Spleen (tissue), 11 donors: ENCODE measurements at regions not wholly inside any gene's neighbourhood (a gene's known extent, or its start where the extent isn't known, plus 50 kb on each side); places are given as distances from the start of the nearest gene placed in this dataset.

ENCODE experiments used
- DNase-seq: peaks from one replicate; pipeline ENCODE4 v3.0.0-alpha.2; 2020
- H3K27ac ChIP-seq, 8 donors: fragments of 200-600 bp; sonication (generic) in 7 of 8; 1 replicate in 4 of 8; 2 replicates in 4 of 8; pipeline versions ENCODE4 v1.5.0 to v1.8.0; 2016 to 2021; ENCODE audit warnings: inconsistent platforms in 4 of 8, mild to moderate bottlenecking in 4 of 8, moderate library complexity in 1 of 8
- H3K27me3 ChIP-seq, 7 donors: fragments of 200-600 bp; sonication (generic) in 6 of 7; replicated peaks in 1 of 7; 1 replicate in 4 of 7; 2 replicates in 3 of 7; pipeline versions ENCODE4 v1.5.0 to v1.8.0; 2016 to 2021; ENCODE audit warnings: inconsistent platforms in 3 of 7, mild to moderate bottlenecking in 1 of 7
- H3K36me3 ChIP-seq, 6 donors: fragments of 200-600 bp; sonication (generic) in 5 of 6; 1 replicate in 4 of 6; 2 replicates in 2 of 6; pipeline versions ENCODE4 v1.5.0 to v1.8.0; 2016 to 2021; ENCODE audit warnings: inconsistent platforms in 2 of 6
- H3K4me1 ChIP-seq, 6 donors: fragments of 200-600 bp; sonication (generic) in 5 of 6; 1 replicate in 3 of 6; 2 replicates in 3 of 6; pipeline versions ENCODE4 v1.5.0 to v1.8.0; 2016 to 2021; ENCODE audit warnings: inconsistent platforms in 3 of 6
- H3K4me3 ChIP-seq, 8 donors: fragments of 200-600 bp; sonication (generic) in 7 of 8; 1 replicate in 4 of 8; 2 replicates in 4 of 8; pipeline versions ENCODE4 v1.5.0 to v1.8.0; 2016 to 2021; ENCODE audit warnings: inconsistent platforms in 4 of 8, mild to moderate bottlenecking in 4 of 8, moderate library complexity in 2 of 8
- H3K9me3 ChIP-seq, 8 donors: fragments of 200-600 bp; sonication (generic) in 7 of 8; 1 replicate in 4 of 8; 2 replicates in 4 of 8; pipeline versions ENCODE4 v1.5.0 to v1.8.0; 2016 to 2021; ENCODE audit warnings: inconsistent platforms in 4 of 8
- CTCF ChIP-seq, 11 experiments: fragments of 200-600 bp in 7 of 11; fragments of 450-650 bp in 4 of 11; sonication (generic) in 4 of 11; IDR thresholded peaks in 8 of 11; conservative IDR thresholded peaks in 3 of 11; 1 replicate in 7 of 11; 2 replicates in 4 of 11; pipeline versions ENCODE4 v1.4.0 to v1.8.0; 2016 to 2021; ENCODE audit warnings: antibody characterized with exemption in 11 of 11, inconsistent platforms in 4 of 11, mild to moderate bottlenecking in 1 of 11
- POLR2A ChIP-seq, 3 donors: fragments of 450-650 bp; IDR thresholded peaks; one replicate each; pipeline ENCODE4 v1.5.1; 2017; ENCODE audit warnings: antibody characterized with exemption in 3 of 3, mild to moderate bottlenecking in 1 of 3
- POLR2AphosphoS5 ChIP-seq, 3 donors: sonication (generic); formaldehyde crosslinking; IDR thresholded peaks; one replicate each; pipeline ENCODE4 v1.5.1; 2017; ENCODE audit warnings: antibody characterized with exemption in 3 of 3
- WGBS, 5 donors: extraction: QIAGEN DNeasy Blood & Tissue Kit in 3 of 5; methylation state at CpG; one replicate each; pipeline versions ENCODE4 v1.1.5 to v1.1.7; 2013 to 2018; 5-methylcytosine and 5-hydroxymethylcytosine counted together
- intact Hi-C: fragments of 100-400 bp; cut with DNase I; formaldehyde crosslinking; loops from one replicate; pipeline ENCODE4 v1.15.0; 2023; ENCODE audit warnings: low total_unique reads
- donor health status: healthy with polysubstance abuse.
- donor health status: DM: no; HTN: no; CAD: no; lungs with moderate emphysema.
- donor health status: DM: no; HTN: no; CAD: no.
- donor health status: Bipolar disorder and iron deficiency.
- donor health status: healthy.
- donor health status: DM: no; HTN: no; CAD: no.
- donor health status: DM: yes; HTN: yes; CAD: no.

DNA sequence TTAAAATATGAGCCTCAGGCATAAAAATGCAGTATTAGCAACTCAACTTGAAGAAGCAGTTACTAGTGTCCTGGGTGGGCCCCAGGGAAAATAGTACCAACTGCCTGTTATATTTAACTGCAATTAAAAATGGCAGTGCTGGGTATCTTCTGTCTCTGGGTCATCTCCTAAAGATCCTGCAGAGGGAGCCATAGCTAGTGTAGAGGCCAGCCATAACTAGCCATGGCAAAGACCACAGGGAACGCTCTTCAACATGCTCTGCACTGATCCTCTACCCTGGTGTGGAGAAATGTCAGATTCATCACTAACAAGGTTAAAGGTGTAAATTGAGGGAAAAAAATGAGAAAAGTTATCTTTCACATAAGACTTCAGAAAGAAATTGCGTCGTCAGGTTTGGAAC is 181.3 kb downstream of the SNRPN start:
- no peak overlapping the region for H3K27ac ChIP-seq
- 72 to 87% (median 77%) methylated on average over 3 of the region's 3 CpGs for WGBS, 5 donors
- intact Hi-C loops: no loop called here

DNA sequence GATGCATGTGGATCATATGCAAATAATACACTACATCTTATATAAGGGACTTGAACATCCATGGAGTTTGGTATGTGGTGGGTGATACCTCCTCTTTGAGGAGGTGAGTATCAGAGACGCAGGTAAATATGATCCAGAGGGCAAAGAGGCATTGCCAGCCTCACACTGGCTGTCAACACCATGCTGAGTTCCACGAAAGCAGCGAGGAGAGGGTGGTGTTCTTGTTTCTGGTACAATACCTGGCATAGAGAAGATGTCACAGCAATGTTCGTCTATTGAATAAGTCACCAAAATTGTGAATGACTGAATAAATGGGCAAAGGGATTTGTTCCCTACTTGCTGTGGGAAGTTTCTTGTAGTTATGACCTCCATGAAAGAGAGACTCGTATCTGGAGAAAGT is 182.2 kb downstream of the SNRPN start:
- 60 to 79% (median 74%) methylated on average over 5 of the region's 5 CpGs for WGBS, 5 donors
- TF ChIP-seq CTCF (IDR thresholded peaks at IDR 0.05 in 8 of 11, conservative IDR thresholded peaks at IDR 0.05 in 3 of 11) (no peak), POLR2AphosphoS5 (IDR thresholded peaks at IDR 0.05) (no peak), POLR2A (IDR thresholded peaks at IDR 0.05) (no peak)
- H3K9me3 ChIP-seq: peaks cover 0 to 100% (median 95%) of the 10 kb centered on the region in 8 donors
- intact Hi-C loops: no loop called here
- no peak overlapping the region for H3K4me3 ChIP-seq
- no peak overlapping the region for H3K27ac ChIP-seq
- no peaks in the 10 kb centered on the region for H3K4me1 ChIP-seq
- no peaks in the 10 kb centered on the region for H3K36me3 ChIP-seq
- no peaks in the 10 kb centered on the region for H3K27me3 ChIP-seq
- no peak for DNase-seq

More for the DNA sequence above, 181.3 kb downstream of the SNRPN start:
- H3K27me3 ChIP-seq: no peaks in the 10 kb centered on the region
- no peak for DNase-seq
- no peak for TF ChIP-seq POLR2A (IDR thresholded peaks at IDR 0.05)
- TF ChIP-seq POLR2AphosphoS5 (IDR thresholded peaks at IDR 0.05): no peak
- peak in 2 of 11 experiments; percentile 14 to 16 for TF ChIP-seq CTCF (IDR thresholded peaks at IDR 0.05 in 8 of 11, conservative IDR thresholded peaks at IDR 0.05 in 3 of 11)
- H3K9me3 ChIP-seq: peaks cover 0 to 100% (median 93%) of the 10 kb centered on the region in 8 donors
- no peak overlapping the region for H3K4me3 ChIP-seq
- no peaks in the 10 kb centered on the region for H3K4me1 ChIP-seq
- no peaks in the 10 kb centered on the region for H3K36me3 ChIP-seq

DNA sequence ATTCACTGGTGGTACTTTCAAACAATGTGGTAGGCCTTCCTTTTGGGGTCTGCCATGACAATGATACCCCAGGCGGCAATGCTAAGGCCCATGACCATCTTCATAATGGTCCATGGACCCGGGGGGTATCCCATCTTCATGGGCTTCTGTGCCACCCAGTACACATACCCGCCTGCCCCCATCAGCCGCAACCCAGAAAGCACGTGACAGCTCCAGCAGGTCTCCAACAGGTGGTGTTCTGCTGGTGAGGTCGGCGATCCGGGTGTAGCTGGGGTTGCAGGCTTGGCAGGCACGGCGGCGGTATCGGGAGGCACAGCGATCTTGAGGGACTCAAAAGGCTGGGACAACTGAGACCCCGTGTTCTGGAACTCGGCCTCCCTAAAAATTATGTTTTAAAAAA is 214.5 kb downstream of the SNRPN start:
- WGBS, 5 donors: 89 to 94% (median 91%) methylated on average over 15 of the region's 15 CpGs
- Histone ChIP-seq H3K27me3 (no peaks in the 10 kb centered on the region), H3K4me3 (no peak overlapping the region), H3K9me3 (peaks cover 0 to 84% (median 61%) of the 10 kb centered on the region in 8 donors), H3K4me1 (no peaks in the 10 kb centered on the region), H3K36me3 (no peaks in the 10 kb centered on the region), H3K27ac (no peak overlapping the region)
- peak; percentile 65 for DNase-seq
- intact Hi-C loops: no loop called here
- TF ChIP-seq CTCF (IDR thresholded peaks at IDR 0.05 in 8 of 11, conservative IDR thresholded peaks at IDR 0.05 in 3 of 11) (no peak), POLR2A (IDR thresholded peaks at IDR 0.05) (no peak), POLR2AphosphoS5 (IDR thresholded peaks at IDR 0.05) (no peak)

GRCh38 chr15:25170113-25170731 is 215.4 kb downstream of the SNRPN start:
- TF ChIP-seq CTCF (IDR thresholded peaks at IDR 0.05 in 8 of 11, conservative IDR thresholded peaks at IDR 0.05 in 3 of 11) (no peak), POLR2AphosphoS5 (IDR thresholded peaks at IDR 0.05) (no peak), POLR2A (IDR thresholded peaks at IDR 0.05) (no peak)
- WGBS, 5 donors: 78 to 88% (median 85%) methylated on average over 12 to 19 of the region's 19 CpGs
- peaks cover 0 to 84% (median 67%) of the 10 kb centered on the region in 8 donors for H3K9me3 ChIP-seq
- H3K27ac ChIP-seq: no peak overlapping the region
- no peaks in the 10 kb centered on the region for H3K36me3 ChIP-seq
- intact Hi-C loops: no loop called here
- no peaks in the 10 kb centered on the region for H3K4me1 ChIP-seq
- no peak overlapping the region for H3K4me3 ChIP-seq
- DNase-seq: peak; percentile 65
- no peaks in the 10 kb centered on the region for H3K27me3 ChIP-seq
